Esophagus (tissue), 2 donors: ENCODE measurements at regions not wholly inside any gene's neighbourhood (a gene's known extent, or its start where the extent isn't known, plus 50 kb on each side); places are given as distances from the start of the nearest gene placed in this dataset.

ENCODE experiments used
- H3K27ac ChIP-seq, 2 donors: one replicate each; pipeline ENCODE4 v1.5.1; 2013; ENCODE audit warnings: low read depth in 2 of 2, mild to moderate bottlenecking in 2 of 2, inconsistent platforms in 1 of 2, low read length in 1 of 2, moderate library complexity in 1 of 2
- H3K27me3 ChIP-seq, 2 donors: one replicate each; pipeline ENCODE4 v1.6.1; 2013; ENCODE audit warnings: low read length in 2 of 2, control low read depth in 1 of 2, mild to moderate bottlenecking in 1 of 2; ENCODE audit not compliant: insufficient read depth in 2 of 2, control insufficient read depth in 1 of 2
- H3K36me3 ChIP-seq, 2 donors: one replicate each; pipeline ENCODE4 v1.6.1; 2013; ENCODE audit warnings: low read length in 1 of 2; ENCODE audit not compliant: control insufficient read depth in 2 of 2, insufficient read depth in 2 of 2
- H3K4me1 ChIP-seq, 2 donors: one replicate each; pipeline ENCODE4 v1.6.1; 2013; ENCODE audit warnings: low read length in 1 of 2; ENCODE audit not compliant: control insufficient read depth in 2 of 2, insufficient read depth in 2 of 2
- H3K4me3 ChIP-seq, 2 donors: one replicate each; pipeline ENCODE4 v1.5.1; 2013; ENCODE audit warnings: low read length in 2 of 2, mild to moderate bottlenecking in 2 of 2, low read depth in 1 of 2, moderate library complexity in 1 of 2
- H3K9me3 ChIP-seq, 2 donors: one replicate each; pipeline ENCODE4 v1.6.1; 2013; ENCODE audit warnings: mild to moderate bottlenecking in 2 of 2, low read depth in 1 of 2, low read length in 1 of 2, moderate library complexity in 1 of 2; ENCODE audit not compliant: control insufficient read depth in 2 of 2, insufficient read depth in 1 of 2
- WGBS, 2 donors: extraction: QIAGEN DNeasy Blood & Tissue Kit; methylation state at CpG; one replicate each; pipeline ENCODE4 v1.1.7; 2013; 5-methylcytosine and 5-hydroxymethylcytosine counted together
- donor health status: healthy with polysubstance abuse.
- donor health status: Bipolar disorder and iron deficiency.

GRCh38 chr2:19802086-19802841 is 99.5 kb downstream of the TTC32 start:
- Histone ChIP-seq H3K27ac (no peak overlapping the region), H3K4me3 (no peak overlapping the region), H3K4me1 (no peaks in the 10 kb centered on the region), H3K27me3 (no peaks in the 10 kb centered on the region), H3K9me3 (no peaks in the 10 kb centered on the region), H3K36me3 (no peaks in the 10 kb centered on the region)
- 76 to 78% methylated on average over 4 of the region's 4 CpGs for WGBS, 2 donors

DNA sequence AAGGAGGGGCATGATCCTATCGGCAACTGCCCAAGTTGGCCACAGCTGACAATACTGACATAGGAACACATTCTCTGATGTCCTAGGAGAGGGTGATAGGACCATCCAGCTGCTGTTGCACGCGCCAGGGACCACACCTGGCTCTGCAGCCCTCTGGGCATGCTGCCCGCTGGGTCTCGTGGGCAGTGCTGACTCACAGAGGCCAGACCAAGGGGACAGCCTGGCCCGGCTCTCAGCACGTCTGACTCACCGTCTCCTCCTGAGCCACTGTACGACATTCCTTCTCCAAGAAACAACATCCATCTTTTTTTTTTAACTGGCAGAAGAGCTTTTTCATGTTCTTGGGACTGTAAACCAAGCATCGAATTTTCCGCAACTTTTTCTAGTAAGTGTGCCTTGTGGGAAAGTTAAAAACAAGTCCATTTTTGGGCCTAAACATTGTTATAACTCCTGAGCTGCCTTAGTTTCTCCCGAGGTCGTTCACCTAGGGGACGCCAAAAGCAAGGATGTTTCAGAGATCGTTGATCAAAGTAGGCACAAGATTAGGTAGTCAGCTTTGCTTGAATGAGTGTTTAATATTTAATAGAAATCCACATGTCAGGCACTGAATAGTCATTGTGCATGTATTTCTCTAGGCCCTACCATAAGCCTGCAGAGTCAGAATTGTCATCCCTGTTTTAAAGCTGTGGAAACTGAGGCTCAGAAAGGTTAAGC is 100.3 kb downstream of the TTC32 start:
- Histone ChIP-seq H3K27me3 (no peaks in the 10 kb centered on the region), H3K4me3 (no peak overlapping the region), H3K27ac (no peak overlapping the region), H3K9me3 (no peaks in the 10 kb centered on the region), H3K36me3 (no peaks in the 10 kb centered on the region), H3K4me1 (no peaks in the 10 kb centered on the region)
- WGBS, 2 donors = 63 to 79% methylated on average over 15 of the region's 15 CpGs

DNA sequence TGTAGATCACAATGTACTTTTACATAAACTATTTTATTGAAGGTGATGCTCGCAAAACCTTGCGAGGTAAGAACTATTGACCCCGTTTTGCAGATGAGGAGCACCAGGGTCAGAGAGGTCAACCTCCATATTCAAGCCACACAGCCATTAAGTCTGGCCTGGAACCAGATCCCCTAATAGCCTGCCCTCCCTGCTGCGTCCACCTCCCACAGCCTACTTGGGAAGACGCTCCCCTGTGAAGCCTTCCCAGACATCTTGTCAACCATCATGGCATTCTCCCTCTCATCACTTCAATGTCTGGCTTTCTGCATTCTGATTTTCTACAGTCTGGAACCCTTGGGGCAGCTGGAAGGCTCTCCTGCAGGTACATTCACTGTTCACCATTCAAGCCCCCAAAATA is 101.0 kb downstream of the TTC32 start:
- Histone ChIP-seq H3K4me1 (no peaks in the 10 kb centered on the region), H3K27me3 (no peaks in the 10 kb centered on the region), H3K4me3 (no peak overlapping the region), H3K27ac (no peak overlapping the region), H3K36me3 (no peaks in the 10 kb centered on the region), H3K9me3 (no peaks in the 10 kb centered on the region)
- 93 to 96% methylated on average over 5 of the region's 5 CpGs for WGBS, 2 donors

GRCh38 chr2:19799881-19800780 is 101.7 kb downstream of the TTC32 start:
- Histone ChIP-seq H3K4me1 (no peaks in the 10 kb centered on the region), H3K27ac (no peak overlapping the region), H3K9me3 (no peaks in the 10 kb centered on the region), H3K4me3 (no peak overlapping the region), H3K27me3 (no peaks in the 10 kb centered on the region), H3K36me3 (no peaks in the 10 kb centered on the region)
- WGBS, 2 donors = 73 to 74% methylated on average over 8 of the region's 8 CpGs

DNA sequence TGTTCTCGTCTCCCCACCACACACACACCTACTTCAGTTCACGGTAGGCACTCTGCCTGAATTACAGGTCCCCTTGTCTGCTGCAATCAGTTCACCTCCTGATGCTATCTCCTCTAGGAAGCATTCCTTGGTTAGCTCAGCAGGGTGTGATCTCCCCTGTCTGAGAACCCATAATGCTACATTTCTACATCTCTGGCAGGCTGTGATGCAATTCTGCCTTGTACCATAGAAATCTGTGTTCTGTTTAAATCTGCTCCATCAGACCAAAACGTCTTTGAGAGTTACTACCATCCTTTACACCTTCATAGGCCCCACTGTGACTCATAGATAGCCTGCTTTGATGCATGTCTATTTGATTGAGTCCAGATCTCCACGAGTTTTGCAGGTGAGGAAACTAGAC is 103.9 kb downstream of the TTC32 start:
- Histone ChIP-seq H3K4me3 (no peak overlapping the region), H3K27me3 (no peaks in the 10 kb centered on the region), H3K4me1 (no peaks in the 10 kb centered on the region), H3K36me3 (no peaks in the 10 kb centered on the region), H3K9me3 (no peaks in the 10 kb centered on the region), H3K27ac (no peak overlapping the region)
- 77 to 78% methylated on average over 4 of the region's 4 CpGs for WGBS, 2 donors

GRCh38 chr2:19797243-19797810 is 104.5 kb downstream of the TTC32 start:
- H3K27ac ChIP-seq = no peak overlapping the region
- no peaks in the 10 kb centered on the region for H3K9me3 ChIP-seq
- no peak overlapping the region for H3K4me3 ChIP-seq
- no peaks in the 10 kb centered on the region for H3K27me3 ChIP-seq
- H3K36me3 ChIP-seq = no peaks in the 10 kb centered on the region
- H3K4me1 ChIP-seq = no peaks in the 10 kb centered on the region
- 80 to 86% methylated on average over 4 of the region's 4 CpGs for WGBS, 2 donors

DNA sequence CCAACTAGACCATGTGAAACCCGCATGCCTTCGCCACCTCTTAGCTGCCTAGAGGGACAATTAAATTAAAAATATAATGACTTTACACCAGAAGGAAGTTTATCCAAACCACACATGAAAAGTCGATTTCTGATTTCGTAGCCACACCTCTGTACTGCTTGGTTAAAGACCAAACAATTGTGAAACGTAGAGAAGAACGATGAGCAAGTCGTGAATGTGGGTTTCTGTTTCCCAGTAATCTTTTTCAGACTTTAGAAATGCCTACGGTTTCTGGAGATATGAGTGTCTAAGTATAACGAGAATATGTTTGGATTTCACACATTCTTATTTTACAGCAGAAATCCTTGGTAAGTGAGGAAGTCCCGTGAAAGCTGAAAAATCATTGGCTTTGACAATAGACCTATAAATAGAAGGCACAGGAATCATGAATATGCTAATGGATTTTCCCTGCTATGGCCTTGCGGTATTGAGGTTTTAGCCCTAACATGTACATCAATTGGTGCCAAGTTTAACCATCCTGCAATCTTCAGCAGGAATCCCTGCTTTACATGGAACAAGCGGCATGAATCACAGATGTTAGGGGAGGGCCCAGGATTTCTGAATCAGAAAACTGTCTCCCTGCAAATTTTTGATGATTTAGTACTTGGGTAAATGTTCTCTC is 105.6 kb downstream of the TTC32 start:
- Histone ChIP-seq H3K27me3 (no peaks in the 10 kb centered on the region), H3K4me1 (no peaks in the 10 kb centered on the region), H3K27ac (no peak overlapping the region), H3K36me3 (no peaks in the 10 kb centered on the region), H3K9me3 (no peaks in the 10 kb centered on the region), H3K4me3 (no peak overlapping the region)
- 54 to 68% methylated on average over 12 of the region's 12 CpGs for WGBS, 2 donors

- H3K27ac ChIP-seq = no peak overlapping the region
- H3K27me3 ChIP-seq = no peaks in the 10 kb centered on the region
- H3K4me3 ChIP-seq = no peak overlapping the region
- H3K36me3 ChIP-seq = no peaks in the 10 kb centered on the region
- H3K4me1 ChIP-seq = no peaks in the 10 kb centered on the region
- WGBS, 2 donors = 72 to 84% methylated on average over 6 of the region's 6 CpGs
- no peaks in the 10 kb centered on the region for H3K9me3 ChIP-seq
Observed at GRCh38 chr2:19793132-19793750, 108.5 kb downstream of the TTC32 start.
